Glutamatergic neuron (in vitro differentiated cells): ENCODE measurements at regions not wholly inside any gene's neighbourhood (a gene's known extent, or its start where the extent isn't known, plus 50 kb on each side); places are given as distances from the start of the nearest gene placed in this dataset.
A peak's percentile ranks its signal among the peaks of the same experiment; 100 is the strongest.

ENCODE experiments used
- DNase-seq: peaks from one replicate; pipeline ENCODE4 v3.0.0; 2022
- H3K27ac Mint-ChIP-seq: one replicate; pipeline ENCODE4 v1.8.0; 2020; ENCODE audit warnings: mild to moderate bottlenecking, mixed read lengths, inconsistent platforms; ENCODE audit not compliant: unreplicated experiment
- H3K27me3 Mint-ChIP-seq: one replicate; pipeline ENCODE4 v1.8.0; 2020; ENCODE audit warnings: mild to moderate bottlenecking, moderate library complexity, mixed read lengths, inconsistent platforms; ENCODE audit not compliant: unreplicated experiment
- H3K36me3 Mint-ChIP-seq: one replicate; pipeline ENCODE4 v1.8.0; 2020; ENCODE audit warnings: mild to moderate bottlenecking, mixed read lengths, inconsistent platforms; ENCODE audit not compliant: unreplicated experiment
- H3K4me1 Mint-ChIP-seq: one replicate; pipeline ENCODE4 v1.8.0; 2020; ENCODE audit warnings: mild to moderate bottlenecking, low read depth, mixed read lengths, inconsistent platforms; ENCODE audit not compliant: unreplicated experiment
- H3K4me3 Mint-ChIP-seq: one replicate; pipeline ENCODE4 v1.8.0; 2020; ENCODE audit warnings: mild to moderate bottlenecking, mixed read lengths, inconsistent platforms; ENCODE audit not compliant: unreplicated experiment
- H3K9me3 Mint-ChIP-seq: one replicate; pipeline ENCODE4 v1.8.0; 2020; ENCODE audit warnings: mild to moderate bottlenecking, moderate library complexity, mixed read lengths, inconsistent platforms; ENCODE audit not compliant: unreplicated experiment
- TF ChIP-seq, protein P1 (sequence below): fragments of 200-600 bp; sonication (generic); IDR thresholded peaks from one replicate; pipeline ENCODE4 v1.5.0; 2021; ENCODE audit not compliant: partially characterized antibody, unreplicated experiment

DNA sequence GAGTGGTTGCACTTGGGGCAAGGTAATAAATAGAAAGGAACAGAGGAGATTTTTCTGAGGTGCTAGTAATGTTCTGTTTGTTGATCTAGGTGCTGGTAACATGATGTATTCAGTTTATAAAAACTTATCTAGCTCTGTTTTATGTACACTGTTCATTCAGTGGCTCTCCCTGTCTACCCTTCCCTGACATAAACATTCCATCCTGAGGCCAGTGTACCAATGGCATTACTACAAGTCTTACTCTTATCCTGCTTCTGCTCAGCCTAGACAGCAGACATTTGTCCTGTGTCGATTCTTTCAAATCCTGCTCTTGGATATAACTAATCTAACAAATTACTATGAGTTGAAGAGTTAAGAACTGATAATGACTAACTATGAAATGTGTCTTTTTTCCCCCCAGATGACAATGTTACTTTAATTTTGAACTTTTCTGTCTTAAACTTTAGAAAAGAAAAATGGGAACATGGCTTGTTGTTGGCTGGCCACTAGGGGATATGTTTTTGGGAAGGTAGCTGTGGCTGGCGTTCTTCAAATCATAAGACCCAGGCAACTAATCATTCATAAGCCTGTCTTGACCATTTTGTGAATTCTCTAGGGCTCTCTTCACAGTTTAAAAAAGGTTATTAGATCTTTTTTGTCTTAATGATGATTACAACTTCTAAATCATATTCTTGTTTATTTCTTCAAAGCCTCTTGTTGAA, 390.9 kb downstream of the PBX1 start:
- peaks cover 4% of the 10 kb centered on the region for H3K9me3 Mint-ChIP-seq
- peaks cover 13% of the 10 kb centered on the region for H3K36me3 Mint-ChIP-seq
- H3K4me3 Mint-ChIP-seq: no peak overlapping the region
- H3K27ac Mint-ChIP-seq: no peak overlapping the region
- no peaks in the 10 kb centered on the region for H3K4me1 Mint-ChIP-seq
- no peaks in the 10 kb centered on the region for H3K27me3 Mint-ChIP-seq
- TF ChIP-seq, protein P1, sequence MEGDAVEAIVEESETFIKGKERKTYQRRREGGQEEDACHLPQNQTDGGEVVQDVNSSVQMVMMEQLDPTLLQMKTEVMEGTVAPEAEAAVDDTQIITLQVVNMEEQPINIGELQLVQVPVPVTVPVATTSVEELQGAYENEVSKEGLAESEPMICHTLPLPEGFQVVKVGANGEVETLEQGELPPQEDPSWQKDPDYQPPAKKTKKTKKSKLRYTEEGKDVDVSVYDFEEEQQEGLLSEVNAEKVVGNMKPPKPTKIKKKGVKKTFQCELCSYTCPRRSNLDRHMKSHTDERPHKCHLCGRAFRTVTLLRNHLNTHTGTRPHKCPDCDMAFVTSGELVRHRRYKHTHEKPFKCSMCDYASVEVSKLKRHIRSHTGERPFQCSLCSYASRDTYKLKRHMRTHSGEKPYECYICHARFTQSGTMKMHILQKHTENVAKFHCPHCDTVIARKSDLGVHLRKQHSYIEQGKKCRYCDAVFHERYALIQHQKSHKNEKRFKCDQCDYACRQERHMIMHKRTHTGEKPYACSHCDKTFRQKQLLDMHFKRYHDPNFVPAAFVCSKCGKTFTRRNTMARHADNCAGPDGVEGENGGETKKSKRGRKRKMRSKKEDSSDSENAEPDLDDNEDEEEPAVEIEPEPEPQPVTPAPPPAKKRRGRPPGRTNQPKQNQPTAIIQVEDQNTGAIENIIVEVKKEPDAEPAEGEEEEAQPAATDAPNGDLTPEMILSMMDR: peak; percentile 24
- DNase-seq: no peak

DNA sequence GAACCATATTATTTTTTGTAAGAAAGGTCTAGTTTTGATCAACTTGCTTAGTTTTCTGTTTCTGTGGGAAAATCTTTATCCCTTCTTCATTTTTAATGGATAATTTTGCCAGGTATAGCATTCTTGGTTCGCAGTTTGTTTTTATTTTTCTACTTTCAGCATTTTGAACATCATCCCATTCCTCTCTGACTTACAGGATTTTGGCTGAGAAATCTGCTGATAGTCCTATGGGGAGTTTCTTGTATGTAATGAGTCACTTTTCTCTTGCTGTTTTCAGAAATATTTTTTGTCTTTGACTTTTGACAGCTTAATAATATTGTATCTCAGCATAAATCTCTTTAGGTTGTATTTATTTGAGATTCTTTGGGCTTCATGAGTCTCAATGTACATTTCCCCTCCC, 389.1 kb downstream of the PBX1 start:
- peaks cover 13% of the 10 kb centered on the region for H3K36me3 Mint-ChIP-seq
- peaks cover 1% of the 10 kb centered on the region for H3K9me3 Mint-ChIP-seq
- no peak for DNase-seq
- TF ChIP-seq, protein P1: no peak
- peaks cover 2% of the 10 kb centered on the region for H3K27me3 Mint-ChIP-seq
- no peak overlapping the region for H3K27ac Mint-ChIP-seq
- H3K4me1 Mint-ChIP-seq: no peaks in the 10 kb centered on the region
- H3K4me3 Mint-ChIP-seq: no peak overlapping the region

DNA sequence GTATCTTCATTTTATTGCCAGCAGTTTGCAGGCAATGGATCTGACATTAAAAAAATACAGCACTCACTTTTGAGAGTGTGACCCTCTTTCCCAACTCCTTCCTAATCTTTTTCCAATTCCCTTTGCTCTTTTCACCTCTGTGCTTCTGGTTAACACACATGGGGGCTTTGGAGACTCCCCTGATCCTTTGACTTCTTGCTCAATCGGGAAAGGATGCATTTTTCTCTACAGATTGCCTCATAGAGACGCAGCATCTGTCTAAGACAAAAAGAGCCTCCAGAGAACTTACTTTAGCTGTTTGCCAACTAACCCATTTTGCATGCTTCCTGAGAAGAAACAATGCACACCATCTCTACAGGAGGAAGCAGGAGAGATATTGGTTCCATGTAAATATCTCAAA, 378.3 kb downstream of the PBX1 start:
- TF ChIP-seq, protein P1: no peak
- Mint-ChIP-seq H3K4me3 (no peak overlapping the region), H3K9me3 (peaks cover 2% of the 10 kb centered on the region), H3K27ac (no peak overlapping the region), H3K27me3 (no peaks in the 10 kb centered on the region), H3K36me3 (no peaks in the 10 kb centered on the region), H3K4me1 (peaks cover 11% of the 10 kb centered on the region)
- no peak for DNase-seq

DNA sequence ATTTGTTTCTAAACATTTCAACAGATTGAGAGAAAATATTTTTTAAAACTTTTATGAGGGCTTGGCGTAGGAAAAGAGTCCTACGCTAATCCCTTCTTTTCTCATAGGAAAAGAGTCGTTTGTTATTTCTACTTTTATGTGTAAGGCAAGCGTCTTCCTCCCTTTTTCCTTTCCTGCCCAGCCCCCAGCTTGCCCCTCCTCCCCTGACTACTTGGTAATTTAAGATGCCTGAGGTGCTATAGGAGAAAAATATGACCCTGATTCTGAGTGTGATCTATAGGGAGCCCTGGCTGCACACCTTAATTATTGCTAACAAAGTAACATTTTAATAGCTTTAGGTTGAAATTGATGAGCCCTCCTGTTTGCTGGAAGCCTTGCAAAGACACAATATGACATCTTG, 373.6 kb downstream of the PBX1 start:
- H3K4me3 Mint-ChIP-seq: no peak overlapping the region
- peaks cover 13% of the 10 kb centered on the region for H3K4me1 Mint-ChIP-seq
- TF ChIP-seq, protein P1: no peak
- DNase-seq: no peak
- no peaks in the 10 kb centered on the region for H3K9me3 Mint-ChIP-seq
- no peak overlapping the region for H3K27ac Mint-ChIP-seq
- H3K27me3 Mint-ChIP-seq: no peaks in the 10 kb centered on the region
- H3K36me3 Mint-ChIP-seq: no peaks in the 10 kb centered on the region

DNA sequence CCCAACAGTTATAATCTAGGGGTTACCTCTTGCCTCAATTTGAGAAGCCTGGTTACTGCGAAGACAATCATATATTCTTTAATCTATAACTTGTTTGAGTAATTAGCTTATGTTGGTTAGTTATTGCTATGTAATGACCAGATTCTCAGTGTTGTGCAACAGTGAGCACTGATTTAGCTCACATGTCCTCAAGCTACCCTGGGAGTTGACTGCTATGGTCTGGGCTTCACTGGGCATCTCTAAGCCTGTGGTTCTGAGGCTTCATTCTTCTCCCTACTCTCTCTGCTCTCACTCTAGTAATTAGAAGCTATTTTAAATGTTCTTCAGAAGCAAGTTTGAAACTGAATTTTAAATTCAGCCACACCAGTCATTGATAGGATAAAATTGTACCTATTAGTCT, 371.8 kb downstream of the PBX1 start:
- Mint-ChIP-seq H3K4me3 (no peak overlapping the region), H3K27ac (no peak overlapping the region), H3K27me3 (no peaks in the 10 kb centered on the region), H3K36me3 (no peaks in the 10 kb centered on the region), H3K9me3 (no peaks in the 10 kb centered on the region), H3K4me1 (peaks cover 19% of the 10 kb centered on the region)
- DNase-seq: no peak
- TF ChIP-seq, protein P1: no peak
